ENCODE measurements at regions not wholly inside any gene's neighbourhood (a gene's known extent, or its start where the extent isn't known, plus 50 kb on each side); places are given as distances from the start of the nearest gene placed in this dataset.
"Not testable (repeated sequence)": the region's sequence is repeated elsewhere in the genome, so short reads cannot be mapped to it uniquely, and the experiment has no call there.

- DNase-seq (ENCODE audit: low read depth), result no peak
These were observed 171.9 kb upstream of the ELL2 start for GRCh38 chr5:96133341-96134079.

DNA sequence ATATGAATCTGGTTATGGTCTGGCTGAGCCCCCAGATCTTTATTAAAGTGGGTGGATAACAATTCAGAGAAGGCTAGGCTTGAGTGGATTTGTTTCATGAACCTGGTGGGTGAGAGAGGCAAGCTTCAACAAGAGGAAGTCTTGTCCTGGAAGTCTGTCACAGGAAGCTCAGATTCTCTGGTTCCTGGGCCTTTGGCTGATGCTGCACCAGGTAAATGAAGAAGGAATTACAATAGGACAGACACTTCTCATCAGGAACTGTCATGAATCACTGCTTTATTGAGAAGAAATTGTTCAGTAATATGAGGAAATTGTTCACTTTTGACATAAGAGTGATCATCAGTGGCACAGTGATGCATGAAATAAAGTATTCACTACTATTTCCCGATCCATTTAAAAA, 167.6 kb upstream of the ELL2 start:
- no peak for DNase-seq (ENCODE audit: low read depth)

- no peak for DNase-seq (ENCODE audit: low read depth)
These were observed 166.7 kb upstream of the ELL2 start for GRCh38 chr5:96128204-96128864.

DNA sequence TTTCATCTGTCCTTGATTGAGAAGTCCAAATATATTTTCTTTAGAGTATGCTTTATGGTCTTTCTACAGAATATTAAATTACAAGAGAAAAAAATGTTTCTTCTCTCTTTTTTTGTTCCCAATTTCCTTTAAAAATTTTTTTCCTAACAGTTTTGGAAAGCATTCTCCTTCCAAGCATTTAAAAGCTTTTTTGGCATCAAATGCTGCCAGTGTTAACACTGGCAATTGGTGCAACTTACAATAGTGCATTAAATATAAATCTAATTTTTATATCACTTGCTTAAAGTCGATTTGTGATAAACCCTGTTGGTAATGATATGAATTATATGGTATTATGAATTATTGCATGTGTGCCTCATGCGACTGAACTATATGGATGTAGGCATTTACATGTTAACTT, 165.9 kb upstream of the ELL2 start:
- no peak for DNase-seq (ENCODE audit: low read depth)

GRCh38 chr5:96125231-96125891, 163.7 kb upstream of the ELL2 start:
- DNase-seq (ENCODE audit: low read depth), result no peak

DNA sequence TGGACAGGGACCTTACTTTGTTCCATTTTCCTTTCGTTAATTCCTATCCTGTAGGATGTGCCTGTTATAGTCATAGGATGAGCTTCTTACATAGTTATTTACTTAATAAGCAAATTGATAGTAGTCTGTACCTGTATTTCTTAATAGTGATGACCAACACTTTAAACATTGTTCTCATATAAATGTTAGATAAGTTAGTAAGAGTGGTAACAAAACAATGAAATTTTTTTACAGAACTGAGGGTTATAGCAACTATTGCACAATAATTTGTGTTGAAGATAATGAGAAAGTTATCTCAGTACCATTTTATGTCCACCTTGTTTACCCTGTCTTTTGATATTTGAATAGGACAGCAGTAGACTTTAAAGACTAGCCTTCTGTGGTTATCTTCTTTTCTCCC, 162.9 kb upstream of the ELL2 start:
- no peak for DNase-seq (ENCODE audit: low read depth)

DNA sequence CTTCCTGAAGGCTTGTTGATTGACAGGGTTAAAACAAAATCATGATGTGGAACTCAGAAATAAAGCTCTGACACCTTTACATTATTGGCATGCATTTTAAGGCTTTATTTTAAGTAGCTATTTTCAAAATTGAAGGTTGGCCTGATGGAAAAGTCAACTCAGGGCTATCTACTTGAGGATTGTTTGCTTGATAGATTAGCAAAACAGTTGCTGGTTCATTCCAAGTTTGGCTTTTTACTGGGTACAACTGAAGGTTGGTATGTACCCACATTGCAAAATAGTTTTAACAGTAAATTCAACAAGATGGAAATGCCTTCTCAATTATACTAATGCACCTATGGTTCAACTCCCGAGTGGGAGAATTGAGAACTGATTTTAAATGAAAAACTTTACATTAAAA, 161.8 kb upstream of the ELL2 start:
- DNase-seq (ENCODE audit: low read depth), result no peak

DNA sequence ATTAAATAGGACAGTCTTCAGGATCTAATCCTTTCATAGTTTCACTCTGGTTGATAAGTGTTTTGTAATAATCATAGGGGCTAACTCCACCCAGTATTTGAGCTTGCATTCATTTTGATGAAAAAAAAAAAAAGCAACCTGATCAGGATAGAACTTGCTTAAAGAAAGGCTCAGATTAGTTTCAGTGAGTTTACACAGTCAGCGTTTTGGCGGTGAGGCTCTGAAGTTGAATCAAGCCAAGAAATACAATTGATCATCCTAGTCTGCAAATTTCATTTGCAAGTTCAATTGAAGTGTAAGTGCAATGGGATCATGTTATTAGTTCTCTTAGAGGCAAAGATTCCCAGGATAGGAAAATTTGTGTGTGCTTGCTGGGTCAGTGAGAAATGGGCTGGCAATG, 159.7 kb upstream of the ELL2 start:
- DNase-seq (ENCODE audit: low read depth), result no peak

DNA sequence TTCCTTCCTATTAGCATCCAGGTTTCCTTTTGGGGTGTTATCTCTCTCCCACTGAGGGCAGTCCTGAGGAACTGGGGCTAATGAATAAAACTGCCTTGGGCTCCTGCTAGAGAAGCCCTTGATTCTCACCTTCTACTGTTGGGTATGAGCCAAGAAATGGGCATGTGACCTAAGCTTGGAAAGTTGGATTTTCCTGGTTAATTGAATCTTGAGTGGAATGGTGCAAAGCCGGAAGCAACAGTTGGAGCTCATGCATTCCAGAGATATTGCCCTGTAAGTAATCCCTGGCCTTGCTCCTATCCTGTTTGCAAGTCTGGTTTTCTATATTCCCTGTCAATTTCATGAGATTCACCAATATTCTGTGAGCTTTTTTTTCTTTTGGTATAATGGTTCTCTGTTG, 158.5 kb upstream of the ELL2 start:
- no peak for DNase-seq (ENCODE audit: low read depth)

GRCh38 chr5:96117771-96118651, 156.4 kb upstream of the ELL2 start:
- DNase-seq (ENCODE audit: low read depth), result no peak

GRCh38 chr5:96115147-96115807, 153.6 kb upstream of the ELL2 start:
- no peak for DNase-seq (ENCODE audit: low read depth)

DNA sequence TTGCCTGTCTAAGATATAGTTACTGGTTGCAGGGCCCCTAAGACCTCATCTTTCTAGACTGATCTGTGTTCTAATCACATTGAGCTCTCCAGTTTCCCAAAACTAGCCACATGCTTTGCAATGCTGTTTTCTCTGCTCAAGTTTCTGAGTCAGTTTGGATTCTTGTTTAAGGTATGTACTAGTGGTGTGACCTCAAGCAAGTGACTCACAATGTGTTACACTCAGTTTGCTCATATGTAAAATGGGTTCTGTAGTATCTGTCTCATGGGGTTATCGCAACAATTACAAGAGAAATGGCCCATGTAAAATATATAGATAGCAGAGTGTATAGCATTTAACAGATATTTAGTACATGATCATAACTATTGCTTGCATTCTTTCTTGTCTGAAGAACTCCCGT, 153.1 kb upstream of the ELL2 start:
- no peak for DNase-seq (ENCODE audit: low read depth)

DNA sequence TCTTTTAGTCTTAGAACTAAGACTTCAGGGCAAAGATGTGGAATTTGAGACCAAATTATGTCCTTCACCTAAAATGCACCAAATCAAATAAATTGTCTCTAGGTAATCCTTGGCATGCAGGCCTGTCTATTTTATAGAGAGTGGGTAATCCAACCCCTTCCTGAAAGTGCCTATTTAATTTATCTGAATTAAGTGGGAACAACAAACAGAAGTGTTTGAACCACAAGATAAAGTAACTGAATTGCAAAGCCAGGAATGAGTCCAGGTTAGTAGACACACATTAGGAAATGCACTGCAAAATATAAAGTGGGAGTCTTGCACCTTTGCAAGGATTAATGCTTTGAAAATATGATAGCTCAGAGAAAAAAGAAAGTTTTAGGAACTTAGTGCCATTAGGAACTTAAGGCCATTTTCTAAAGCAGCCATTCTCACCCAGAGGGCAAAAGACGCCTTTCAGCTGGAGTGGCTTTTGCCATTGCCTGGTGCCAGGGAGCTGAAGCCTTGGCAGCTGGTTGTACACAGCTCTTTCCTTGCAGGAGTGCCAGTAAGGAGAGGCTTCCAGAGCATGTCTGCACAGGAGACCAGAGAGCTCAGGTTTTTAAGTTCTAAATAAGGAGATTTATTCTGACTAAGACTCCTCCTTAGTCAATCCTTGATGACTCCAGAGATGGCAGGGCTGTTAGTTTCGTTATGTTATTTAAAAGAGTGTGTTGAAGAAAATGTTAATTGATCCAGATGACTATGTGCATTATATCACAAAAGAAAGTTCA, 151.7 kb upstream of the ELL2 start:
- DNase-seq (ENCODE audit: low read depth), result no peak

DNA sequence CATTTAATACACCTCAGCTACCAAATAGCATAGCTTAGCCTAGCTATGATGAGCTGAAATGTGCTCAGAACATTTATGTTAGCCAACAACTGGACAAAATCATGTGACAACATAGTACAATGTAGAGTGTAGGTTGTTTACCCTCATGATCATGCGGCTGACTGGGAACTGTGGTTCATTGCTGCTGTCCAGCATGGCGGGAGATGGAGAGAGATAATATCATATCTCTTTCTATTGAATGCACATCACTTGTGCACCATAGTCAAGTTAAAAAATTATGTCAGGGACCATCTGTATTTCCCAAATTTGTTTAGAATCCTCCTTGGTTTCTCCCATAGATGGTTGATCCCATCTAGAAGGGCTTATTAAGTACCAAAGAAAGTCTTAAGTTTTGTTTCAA, 151.1 kb upstream of the ELL2 start:
- no peak for DNase-seq (ENCODE audit: low read depth)

DNA sequence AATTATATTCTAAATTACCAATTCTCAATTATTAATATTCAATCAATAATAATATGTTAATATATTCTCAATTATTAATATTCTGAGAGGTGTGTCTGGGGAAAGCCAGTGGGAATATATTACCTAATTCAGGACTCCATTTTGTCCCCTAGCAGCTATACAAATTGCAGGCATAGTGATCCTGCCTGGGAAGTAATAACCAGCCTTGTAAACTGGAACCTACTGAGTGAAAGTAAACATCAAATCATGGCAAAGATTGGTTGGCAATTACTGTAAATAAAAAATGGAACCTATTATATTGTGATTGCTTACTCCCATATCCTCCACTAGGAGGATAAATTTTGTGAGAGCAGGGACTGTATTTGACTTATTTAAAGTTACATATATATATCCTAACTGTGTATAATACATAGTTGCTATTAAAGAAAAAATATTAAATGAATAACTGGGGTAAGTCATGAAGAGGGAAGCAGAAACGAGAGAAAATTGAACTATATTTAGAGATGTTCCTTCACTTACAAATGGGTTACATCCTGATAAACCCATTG, 150.5 kb upstream of the ELL2 start:
- no peak for DNase-seq (ENCODE audit: low read depth)

- DNase-seq (ENCODE audit: low read depth), result no peak
These were observed 149.6 kb upstream of the ELL2 start for GRCh38 chr5:96111080-96111756.

- no peak for DNase-seq (ENCODE audit: low read depth)
These were observed 148.6 kb upstream of the ELL2 start for GRCh38 chr5:96110300-96110699.

- not testable (repeated sequence) for DNase-seq (ENCODE audit: low read depth)
These were observed 147.0 kb upstream of the ELL2 start for GRCh38 chr5:96108629-96109028.

DNA sequence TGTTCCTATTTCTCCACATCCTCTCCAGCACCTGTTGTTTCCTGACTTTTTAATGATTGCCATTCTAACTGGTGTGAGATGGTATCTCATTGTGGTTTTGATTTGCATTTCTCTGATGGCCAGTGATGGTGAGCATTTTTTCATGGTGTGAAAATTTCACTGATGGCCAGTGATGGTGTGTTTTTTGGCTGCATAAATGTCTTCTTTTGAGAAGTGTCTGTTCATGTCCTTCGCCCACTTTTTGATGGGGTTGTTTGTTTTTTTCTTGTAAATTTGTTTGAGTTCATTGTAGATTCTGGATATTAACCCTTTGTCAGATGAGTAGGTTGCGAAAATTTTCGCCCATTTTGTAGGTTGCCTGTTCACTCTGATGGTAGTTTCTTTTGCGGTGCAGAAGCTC, 142.2 kb upstream of the ELL2 start:
- not testable (repeated sequence) for DNase-seq (ENCODE audit: low read depth)
